Skeletal muscle tissue (tissue), 3 donors: ENCODE measurements at regions not wholly inside any gene's neighbourhood (a gene's known extent, or its start where the extent isn't known, plus 50 kb on each side); places are given as distances from the start of the nearest gene placed in this dataset.

Experiments
- H3K27ac ChIP-seq: one replicate; pipeline ENCODE4 v1.7.0; 2013; ENCODE audit warnings: mild to moderate bottlenecking, low read depth, low read length, inconsistent platforms
- H3K27me3 ChIP-seq, 3 donors: one replicate each; pipeline ENCODE4 v1.7.0; 2013; ENCODE audit warnings: low read length in 3 of 3; ENCODE audit not compliant: control insufficient read depth in 3 of 3, insufficient read depth in 3 of 3
- H3K36me3 ChIP-seq, 3 donors: one replicate each; pipeline ENCODE4 v1.7.0; 2013; ENCODE audit warnings: low read length in 3 of 3; ENCODE audit not compliant: control insufficient read depth in 3 of 3, insufficient read depth in 3 of 3
- H3K4me1 ChIP-seq, 3 donors: one replicate each; pipeline ENCODE4 v1.7.0; 2013; ENCODE audit warnings: low read length in 3 of 3, mild to moderate bottlenecking in 3 of 3; ENCODE audit not compliant: control insufficient read depth in 3 of 3, insufficient read depth in 3 of 3
- H3K4me3 ChIP-seq, 3 donors: one replicate each; pipeline ENCODE4 v1.7.0; 2013; ENCODE audit warnings: low read length in 3 of 3
- H3K9ac ChIP-seq, 3 donors: one replicate each; pipeline ENCODE4 v1.7.0; 2013; ENCODE audit warnings: low read length in 3 of 3, mild to moderate bottlenecking in 3 of 3, moderate library complexity in 2 of 3, low read depth in 1 of 3
- H3K9me3 ChIP-seq, 3 donors: one replicate each; pipeline ENCODE4 v1.7.0; 2013; ENCODE audit warnings: low read length in 3 of 3; ENCODE audit not compliant: control insufficient read depth in 3 of 3
- donor health status: Osteomylitis.

DNA sequence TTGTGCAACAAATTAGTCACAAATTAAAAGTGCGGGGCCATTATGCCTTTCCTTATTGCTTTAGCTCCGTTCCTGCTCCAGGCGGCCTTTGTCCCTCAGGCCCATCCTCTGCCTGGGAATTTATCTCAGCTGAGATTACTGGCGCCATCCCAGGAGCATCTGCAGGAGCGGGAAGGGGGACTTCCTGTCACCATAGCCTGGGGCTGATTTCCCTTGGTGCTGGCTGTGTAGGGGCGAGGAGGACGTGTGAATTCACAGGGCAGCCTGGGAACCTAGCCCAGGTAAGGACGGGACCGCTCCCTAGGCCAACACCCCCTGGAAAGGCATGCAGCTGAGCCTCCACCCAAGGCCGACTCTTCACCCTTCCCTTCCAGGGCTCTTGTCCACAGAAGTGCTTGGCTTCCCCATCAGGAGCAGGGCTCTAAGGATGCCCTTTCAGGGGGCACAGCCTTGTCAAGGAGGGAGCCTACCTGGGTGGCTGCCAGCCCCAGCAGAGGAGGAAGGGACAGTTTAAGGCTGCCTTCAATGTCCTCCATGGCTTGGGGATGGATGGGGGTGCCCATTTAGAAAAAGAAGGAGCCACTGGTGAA, 72.6 kb upstream of the NKX1-1 start:
- H3K27me3 ChIP-seq = peaks cover 9 to 10% (median 10%) of the 10 kb centered on the region in 3 donors
- no peaks in the 10 kb centered on the region for H3K4me1 ChIP-seq
- H3K4me3 ChIP-seq = no peak overlapping the region
- peaks cover 5 to 7% (median 7%) of the 10 kb centered on the region in 3 donors for H3K9me3 ChIP-seq
- H3K27ac ChIP-seq = no peak overlapping the region
- no peak overlapping the region for H3K9ac ChIP-seq
- no peaks in the 10 kb centered on the region for H3K36me3 ChIP-seq

- Histone ChIP-seq H3K9me3 (peaks cover 4 to 6% (median 5%) of the 10 kb centered on the region in 3 donors), H3K9ac (no peak overlapping the region), H3K27ac (no peak overlapping the region), H3K36me3 (no peaks in the 10 kb centered on the region), H3K27me3 (peaks cover 21 to 24% (median 23%) of the 10 kb centered on the region in 3 donors), H3K4me1 (no peaks in the 10 kb centered on the region), H3K4me3 (no peak overlapping the region)
These were observed 71.0 kb upstream of the NKX1-1 start for GRCh38 chr4:1477045-1477840.

GRCh38 chr4:1476140-1476513, 69.9 kb upstream of the NKX1-1 start:
- Histone ChIP-seq H3K9me3 (peaks cover 4 to 5% (median 4%) of the 10 kb centered on the region in 3 donors), H3K4me3 (no peak overlapping the region), H3K36me3 (no peaks in the 10 kb centered on the region), H3K9ac (no peak overlapping the region), H3K4me1 (no peaks in the 10 kb centered on the region), H3K27ac (no peak overlapping the region), H3K27me3 (peaks cover 28 to 31% (median 30%) of the 10 kb centered on the region in 3 donors)

DNA sequence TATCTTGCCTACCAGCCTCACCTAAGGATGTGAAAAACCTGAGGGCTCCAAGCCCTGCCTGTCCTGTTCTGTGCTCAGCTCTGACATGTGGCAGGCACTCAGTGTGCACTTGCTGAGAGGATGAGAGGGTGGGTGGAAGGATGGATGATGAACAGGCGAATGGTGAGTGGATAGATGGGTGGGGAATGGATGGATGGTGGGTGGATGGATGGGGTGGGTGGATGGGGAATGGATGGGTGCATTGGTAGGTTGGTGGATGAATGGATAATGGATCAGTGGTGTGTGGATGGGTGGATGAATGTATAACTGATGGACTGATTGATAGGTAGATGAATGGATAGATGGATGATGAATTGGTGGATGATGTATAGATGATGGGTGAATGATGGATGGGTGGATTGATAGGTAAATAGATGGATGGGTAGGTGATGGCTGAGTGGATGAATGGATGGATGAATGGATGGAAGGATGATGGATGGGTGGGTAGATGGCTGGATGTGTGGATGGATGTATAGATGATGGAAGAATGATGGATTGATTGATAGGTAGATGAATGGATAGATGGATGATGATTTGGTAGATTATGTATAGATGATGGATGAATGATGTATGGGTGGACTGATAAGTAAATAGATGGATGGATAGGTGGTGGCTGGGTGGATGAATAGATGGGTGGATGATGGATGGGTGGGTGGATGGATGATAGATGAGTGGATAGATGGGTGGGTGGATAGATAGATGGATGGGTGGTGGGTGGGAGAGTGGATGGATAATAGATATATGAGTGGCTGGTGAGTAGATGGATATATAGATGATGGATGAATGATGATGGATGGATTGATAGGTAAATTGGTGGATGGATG, 69.3 kb upstream of the NKX1-1 start:
- no peaks in the 10 kb centered on the region for H3K36me3 ChIP-seq
- peaks cover 34 to 38% (median 36%) of the 10 kb centered on the region in 3 donors for H3K27me3 ChIP-seq

GRCh38 chr4:1474126-1475090, 68.2 kb upstream of the NKX1-1 start:
- Histone ChIP-seq H3K9me3 (no peaks in the 10 kb centered on the region), H3K9ac (no peak overlapping the region), H3K36me3 (no peaks in the 10 kb centered on the region), H3K27me3 (peaks cover 39 to 47% (median 47%) of the 10 kb centered on the region in 3 donors), H3K27ac (no peak overlapping the region), H3K4me3 (no peak overlapping the region), H3K4me1 (no peaks in the 10 kb centered on the region)

More for the DNA sequence above, 69.3 kb upstream of the NKX1-1 start:
- H3K27ac ChIP-seq = no peak overlapping the region
- H3K4me1 ChIP-seq = no peaks in the 10 kb centered on the region
- peaks cover 0 to 5% (median 0%) of the 10 kb centered on the region in 3 donors for H3K9me3 ChIP-seq
- H3K4me3 ChIP-seq = no peak overlapping the region
- no peak overlapping the region for H3K9ac ChIP-seq

DNA sequence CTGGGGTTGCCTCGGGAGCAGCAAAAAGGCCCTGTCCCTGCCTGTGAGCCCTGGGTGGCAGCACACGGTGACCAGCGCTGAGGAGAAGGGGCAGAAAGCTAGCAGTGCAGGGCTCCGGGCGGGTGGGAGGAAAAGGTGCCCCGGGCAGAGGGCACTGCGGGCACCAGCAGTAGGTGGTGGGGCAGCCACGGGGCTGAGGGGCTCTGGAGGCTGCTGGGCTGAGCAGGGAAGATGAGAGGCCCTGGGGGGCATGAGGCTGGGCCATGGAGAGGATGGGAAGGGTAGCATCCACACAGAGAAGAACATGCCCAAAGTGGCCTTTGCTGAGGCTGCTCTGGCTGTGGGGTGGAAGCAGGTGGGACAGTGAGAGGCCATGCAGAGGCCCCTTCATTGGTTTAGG, 67.5 kb upstream of the NKX1-1 start:
- Histone ChIP-seq H3K4me3 (no peak overlapping the region), H3K9me3 (peaks cover 0 to 2% (median 0%) of the 10 kb centered on the region in 3 donors), H3K4me1 (no peaks in the 10 kb centered on the region), H3K27me3 (peaks cover 46 to 52% (median 51%) of the 10 kb centered on the region in 3 donors), H3K27ac (no peak overlapping the region), H3K9ac (no peak overlapping the region), H3K36me3 (no peaks in the 10 kb centered on the region)

GRCh38 chr4:1472911-1473518, 66.8 kb upstream of the NKX1-1 start:
- Histone ChIP-seq H3K9me3 (peaks cover 0 to 5% (median 0%) of the 10 kb centered on the region in 3 donors), H3K27ac (no peak overlapping the region), H3K9ac (no peak overlapping the region), H3K27me3 (peaks cover 46 to 52% (median 51%) of the 10 kb centered on the region in 3 donors), H3K4me3 (no peak overlapping the region), H3K36me3 (no peaks in the 10 kb centered on the region), H3K4me1 (no peaks in the 10 kb centered on the region)

- H3K4me3 ChIP-seq = no peak overlapping the region
These were observed 66.0 kb upstream of the NKX1-1 start for GRCh38 chr4:1472148-1472797.

More at GRCh38 chr4:1472148-1472797, 66.0 kb upstream of the NKX1-1 start:
- no peaks in the 10 kb centered on the region for H3K36me3 ChIP-seq
- no peak overlapping the region for H3K9ac ChIP-seq
- peaks cover 50 to 56% (median 52%) of the 10 kb centered on the region in 3 donors for H3K27me3 ChIP-seq
- H3K4me1 ChIP-seq = no peaks in the 10 kb centered on the region
- H3K27ac ChIP-seq = no peak overlapping the region
- H3K9me3 ChIP-seq = peaks cover 0 to 6% (median 0%) of the 10 kb centered on the region in 3 donors
